Kidney (tissue), 13 donors: ENCODE measurements at regions not wholly inside any gene's neighbourhood (a gene's known extent, or its start where the extent isn't known, plus 50 kb on each side); places are given as distances from the start of the nearest gene placed in this dataset.

Experiments
- DNase-seq, 5 donors: peaks; one replicate each; pipeline ENCODE4 v3.0.0-alpha.2; 2013 to 2020
- FAIRE-seq: peaks from 2 replicates; lab custom pipeline; 2012; peaks lifted over from hg19 to GRCh38; lab: Jason Lieb, UNC
- H3K27ac ChIP-seq, 2 donors: one replicate each; pipeline ENCODE4 v1.7.0; 2013; ENCODE audit warnings: low read depth in 2 of 2, low read length in 2 of 2, inconsistent platforms in 1 of 2
- H3K27me3 ChIP-seq: one replicate; pipeline ENCODE4 v1.7.1; 2013; ENCODE audit warnings: low read length, inconsistent platforms; ENCODE audit not compliant: control insufficient read depth, insufficient read depth
- H3K36me3 ChIP-seq, 3 donors: one replicate each; pipeline versions ENCODE4 v1.7.0 to v1.7.1; 2013; ENCODE audit warnings: low read length in 3 of 3, control low read depth in 1 of 3, inconsistent platforms in 1 of 3; ENCODE audit not compliant: insufficient read depth in 3 of 3, control insufficient read depth in 2 of 3
- H3K4me1 ChIP-seq, 3 donors: one replicate each; pipeline versions ENCODE4 v1.7.0 to v1.7.1; 2013; ENCODE audit warnings: low read length in 3 of 3, inconsistent platforms in 1 of 3, low read depth in 1 of 3; ENCODE audit not compliant: control insufficient read depth in 2 of 3, insufficient read depth in 2 of 3
- H3K4me3 ChIP-seq, 3 donors: one replicate each; pipeline versions ENCODE4 v1.7.0 to v1.8.1; 2013; ENCODE audit warnings: low read length in 3 of 3, control low read depth in 1 of 3, inconsistent platforms in 1 of 3
- H3K9ac ChIP-seq, 3 donors: one replicate each; pipeline versions ENCODE4 v1.7.0 to v1.7.1; 2013; ENCODE audit warnings: low read length in 3 of 3, control low read depth in 1 of 3, inconsistent platforms in 1 of 3
- H3K9me3 ChIP-seq, 3 donors: one replicate each; pipeline versions ENCODE4 v1.7.0 to v1.7.1; 2013; ENCODE audit warnings: low read length in 3 of 3, control low read depth in 1 of 3, inconsistent platforms in 1 of 3; ENCODE audit not compliant: control insufficient read depth in 2 of 3, insufficient read depth in 1 of 3
- intact Hi-C: fragments of 100-400 bp; cut with DNase I; formaldehyde crosslinking; loops from one replicate; pipeline ENCODE4 v1.11.1; 2022
- TF ChIP-seq, protein P1 (sequence below): IDR thresholded peaks from 3 replicates; pipeline ENCODE4 v1.5.1; 2012; ENCODE audit warnings: mild to moderate bottlenecking, moderate library complexity, borderline replicate concordance; ENCODE audit not compliant: insufficient read depth; ENCODE audit errors: extremely low read depth
- donor health status: control.
- donor health status: control.
- donor health status: control.
- donor health status: control.
- donor health status: control.
- donor health status: DM: yes; HTN: yes; CAD: no.
- donor health status: Normal renal cell carcinoma (clear cell type).

DNA sequence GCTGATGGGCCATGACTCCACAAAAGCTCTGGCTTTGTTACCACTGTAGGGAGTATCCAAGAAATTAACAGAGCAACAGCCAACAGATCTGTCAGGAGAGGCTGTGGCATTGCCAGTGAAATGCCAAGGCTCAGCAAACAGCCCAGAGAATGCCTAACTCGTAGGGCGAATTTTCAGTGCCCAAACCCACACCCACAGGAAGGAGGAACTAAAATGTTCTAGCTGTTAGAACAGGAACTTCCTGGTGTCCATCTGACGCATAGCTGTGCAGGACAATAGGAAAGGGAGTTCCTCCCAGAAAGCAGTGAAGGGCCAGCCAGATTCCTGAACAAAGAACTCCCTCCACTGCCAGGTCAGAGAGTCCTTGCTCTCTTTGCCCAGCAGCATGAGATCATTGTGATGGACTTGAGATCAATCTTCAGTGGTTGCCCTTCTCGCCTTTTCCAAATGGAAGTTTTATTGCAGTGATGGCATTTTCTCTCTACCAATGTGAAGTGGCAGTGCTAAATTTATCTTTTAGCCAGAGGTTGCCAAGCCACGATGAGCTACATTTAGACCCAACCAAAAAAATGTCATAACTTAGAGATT is 224.2 kb upstream of the STARD13 start:
- Histone ChIP-seq H3K4me3 (no peak overlapping the region), H3K27me3 (no peaks in the 10 kb centered on the region), H3K9me3 (no peaks in the 10 kb centered on the region), H3K9ac (no peak overlapping the region), H3K4me1 (peaks cover 0 to 2% (median 0%) of the 10 kb centered on the region in 3 donors), H3K27ac (peak overlapping the region; percentile 49 to 79), H3K36me3 (no peaks in the 10 kb centered on the region)
- intact Hi-C loops = no loop called here
- DNase-seq = peak in 1 of 5 donors; percentile 52
- no peak for FAIRE-seq
- TF ChIP-seq, protein P1, sequence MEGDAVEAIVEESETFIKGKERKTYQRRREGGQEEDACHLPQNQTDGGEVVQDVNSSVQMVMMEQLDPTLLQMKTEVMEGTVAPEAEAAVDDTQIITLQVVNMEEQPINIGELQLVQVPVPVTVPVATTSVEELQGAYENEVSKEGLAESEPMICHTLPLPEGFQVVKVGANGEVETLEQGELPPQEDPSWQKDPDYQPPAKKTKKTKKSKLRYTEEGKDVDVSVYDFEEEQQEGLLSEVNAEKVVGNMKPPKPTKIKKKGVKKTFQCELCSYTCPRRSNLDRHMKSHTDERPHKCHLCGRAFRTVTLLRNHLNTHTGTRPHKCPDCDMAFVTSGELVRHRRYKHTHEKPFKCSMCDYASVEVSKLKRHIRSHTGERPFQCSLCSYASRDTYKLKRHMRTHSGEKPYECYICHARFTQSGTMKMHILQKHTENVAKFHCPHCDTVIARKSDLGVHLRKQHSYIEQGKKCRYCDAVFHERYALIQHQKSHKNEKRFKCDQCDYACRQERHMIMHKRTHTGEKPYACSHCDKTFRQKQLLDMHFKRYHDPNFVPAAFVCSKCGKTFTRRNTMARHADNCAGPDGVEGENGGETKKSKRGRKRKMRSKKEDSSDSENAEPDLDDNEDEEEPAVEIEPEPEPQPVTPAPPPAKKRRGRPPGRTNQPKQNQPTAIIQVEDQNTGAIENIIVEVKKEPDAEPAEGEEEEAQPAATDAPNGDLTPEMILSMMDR = no peak

DNA sequence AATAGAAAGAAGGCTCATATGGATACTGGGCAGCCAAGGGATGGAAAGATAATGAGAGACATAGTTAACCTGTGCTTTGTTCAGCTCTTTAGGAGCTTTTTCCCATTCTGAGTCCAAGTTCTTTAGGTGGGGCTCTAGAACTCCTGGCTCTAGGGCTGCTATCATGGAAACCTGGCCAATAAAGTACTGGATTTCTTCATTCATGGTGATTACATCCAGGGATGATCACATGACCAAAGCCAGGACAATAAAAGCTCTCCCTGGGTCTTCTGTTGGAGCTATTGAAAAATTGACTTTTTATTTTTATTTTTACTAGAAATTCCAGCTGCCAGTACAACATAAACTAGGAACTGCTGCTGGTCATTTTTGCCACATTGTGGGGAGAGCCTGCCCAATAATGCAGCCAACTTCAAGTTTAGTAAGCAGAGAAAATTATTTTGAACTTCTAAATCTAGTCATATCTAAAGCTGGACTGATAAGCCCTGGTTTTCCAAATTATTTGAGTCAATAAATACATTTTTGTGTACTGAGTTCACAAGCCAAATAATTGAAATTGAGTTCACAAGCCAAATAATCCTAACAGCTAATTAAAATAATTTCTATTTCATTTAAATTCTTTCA is 224.9 kb upstream of the STARD13 start:
- no peaks in the 10 kb centered on the region for H3K36me3 ChIP-seq
- no peak overlapping the region for H3K9ac ChIP-seq
- no peak for FAIRE-seq
- no peak overlapping the region for H3K4me3 ChIP-seq
- H3K9me3 ChIP-seq = no peaks in the 10 kb centered on the region
- DNase-seq = no peak
- H3K27ac ChIP-seq = peak overlapping the region; percentile 3 to 48
- no peaks in the 10 kb centered on the region for H3K27me3 ChIP-seq
- H3K4me1 ChIP-seq = peaks cover 0 to 2% (median 0%) of the 10 kb centered on the region in 3 donors
- intact Hi-C loops = no loop called here
- TF ChIP-seq, protein P1 = no peak

DNA sequence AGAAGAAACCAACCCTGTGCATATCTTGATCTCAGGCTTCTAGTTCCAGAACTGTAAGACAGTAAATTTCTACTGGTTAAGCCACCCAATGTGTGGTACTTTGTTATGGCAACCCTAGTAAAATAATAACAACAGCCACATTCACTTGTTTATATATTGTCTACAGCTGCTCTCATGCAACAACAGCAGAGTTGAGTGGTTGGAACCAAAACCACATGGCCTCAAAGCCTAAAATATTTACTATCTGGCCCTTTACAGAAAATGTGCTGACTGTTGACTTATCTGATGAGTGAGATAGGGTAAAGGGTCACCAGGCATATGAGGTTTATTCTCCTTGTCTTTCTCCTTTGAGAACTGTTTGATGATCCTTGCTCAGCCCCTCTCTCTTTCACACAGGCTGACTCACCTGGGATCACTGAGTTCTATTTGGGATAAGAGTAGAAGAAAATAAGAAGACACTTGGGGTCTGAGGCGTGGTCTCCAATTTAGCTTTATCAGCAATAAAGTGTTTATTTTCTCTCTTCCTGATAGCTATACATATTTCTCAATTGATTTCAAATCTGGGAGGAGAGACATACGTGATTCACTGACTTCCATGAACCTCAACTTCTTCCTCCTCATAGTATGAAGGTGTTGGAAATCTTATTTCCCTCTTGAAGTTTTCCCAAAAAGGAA is 227.5 kb upstream of the STARD13 start:
- FAIRE-seq (no peak), DNase-seq (no peak)
- H3K9me3 ChIP-seq = no peaks in the 10 kb centered on the region
- intact Hi-C loops = no loop called here
- H3K4me1 ChIP-seq = peaks cover 0 to 2% (median 0%) of the 10 kb centered on the region in 3 donors
- TF ChIP-seq, protein P1 = no peak
- H3K36me3 ChIP-seq = no peaks in the 10 kb centered on the region
- no peak overlapping the region for H3K27ac ChIP-seq
- no peak overlapping the region for H3K9ac ChIP-seq
- no peaks in the 10 kb centered on the region for H3K27me3 ChIP-seq
- no peak overlapping the region for H3K4me3 ChIP-seq
